Superior temporal gyrus (tissue), 1 donor: ENCODE measurements at regions not wholly inside any gene's neighbourhood (a gene's known extent, or its start where the extent isn't known, plus 50 kb on each side); places are given as distances from the start of the nearest gene placed in this dataset.
"Not testable (repeated sequence)": the region's sequence is repeated elsewhere in the genome, so short reads cannot be mapped to it uniquely, and the experiment has no call there.

Source experiments
- DNase-seq: peaks from one replicate; pipeline ENCODE4 v3.0.0-alpha.2; 2016; ENCODE audit errors: extremely low spot score

- no peak for DNase-seq
Measured at GRCh38 chr13:33411312-33411711, 125.8 kb upstream of the STARD13 start.

GRCh38 chr13:33415822-33416221 lies 130.3 kb upstream of the STARD13 start:
- DNase-seq: no peak

- DNase-seq: not testable (repeated sequence)
Measured at GRCh38 chr13:33418224-33418953, 132.8 kb upstream of the STARD13 start.

- not testable (repeated sequence) for DNase-seq
Measured at GRCh38 chr13:33420117-33420516, 134.6 kb upstream of the STARD13 start.

- DNase-seq: no peak
Measured at GRCh38 chr13:33426131-33426530, 140.6 kb upstream of the STARD13 start.

- no peak for DNase-seq
Measured at GRCh38 chr13:33433316-33433715, 147.8 kb upstream of the STARD13 start.

GRCh38 chr13:33434676-33435075 lies 149.1 kb upstream of the STARD13 start:
- no peak for DNase-seq

- DNase-seq: no peak
Measured at GRCh38 chr13:33435207-33435606, 149.7 kb upstream of the STARD13 start.

GRCh38 chr13:33438918-33439317 lies 153.4 kb upstream of the STARD13 start:
- no peak for DNase-seq

GRCh38 chr13:33441015-33441414 lies 155.5 kb upstream of the STARD13 start:
- no peak for DNase-seq

- DNase-seq: no peak
Measured at GRCh38 chr13:33445024-33445423, 159.5 kb upstream of the STARD13 start.

GRCh38 chr13:33445476-33445875 lies 159.9 kb upstream of the STARD13 start:
- no peak for DNase-seq

- peak; percentile 41 for DNase-seq
Measured at GRCh38 chr13:33446821-33447725, 161.5 kb upstream of the STARD13 start.

GRCh38 chr13:33448889-33449288 lies 163.3 kb upstream of the STARD13 start:
- DNase-seq: peak; percentile 60

- no peak for DNase-seq
Measured at GRCh38 chr13:33450956-33451709, 165.6 kb upstream of the STARD13 start.

GRCh38 chr13:33452873-33453517 lies 167.4 kb upstream of the STARD13 start:
- peak; percentile 51 for DNase-seq

- DNase-seq: no peak
Measured at GRCh38 chr13:33453936-33454335, 168.4 kb upstream of the STARD13 start.

- DNase-seq: no peak
Measured at GRCh38 chr13:33454844-33455705, 169.5 kb upstream of the STARD13 start.

GRCh38 chr13:33459702-33460101 lies 174.1 kb upstream of the STARD13 start:
- no peak for DNase-seq

GRCh38 chr13:33462109-33462508 lies 176.6 kb upstream of the STARD13 start:
- DNase-seq: no peak

GRCh38 chr13:33464345-33464744 lies 178.8 kb upstream of the STARD13 start:
- no peak for DNase-seq
